Right atrium auricular region (tissue), 2 donors: ENCODE measurements at regions not wholly inside any gene's neighbourhood (a gene's known extent, or its start where the extent isn't known, plus 50 kb on each side); places are given as distances from the start of the nearest gene placed in this dataset.

Experiments
- DNase-seq: peaks from one replicate; pipeline ENCODE4 v3.0.0-alpha.2; 2019; ENCODE audit warnings: low spot score
- H3K27ac ChIP-seq, 2 donors: fragments of 200-600 bp; sonication (generic); 1 replicate in 1 of 2; 2 replicates in 1 of 2; pipeline ENCODE4 v1.5.1; 2016 to 2019
- H3K27me3 ChIP-seq, 2 donors: fragments of 200-600 bp; sonication (generic); one replicate each; pipeline versions ENCODE4 v1.5.1 to v1.6.0; 2017 to 2019
- H3K36me3 ChIP-seq: fragments of 200-600 bp; sonication (generic); one replicate; pipeline ENCODE4 v1.5.1; 2016
- H3K4me1 ChIP-seq, 2 donors: fragments of 200-600 bp; sonication (generic); one replicate each; pipeline versions ENCODE4 v1.5.1 to v1.6.0; 2017 to 2019
- H3K4me3 ChIP-seq, 2 donors: fragments of 200-600 bp; sonication (generic); 1 replicate in 1 of 2; 2 replicates in 1 of 2; pipeline ENCODE4 v1.5.1; 2017 to 2019; ENCODE audit warnings: mild to moderate bottlenecking in 1 of 2, moderate library complexity in 1 of 2
- H3K9me3 ChIP-seq, 2 donors: fragments of 200-600 bp; sonication (generic); one replicate each; pipeline ENCODE4 v1.5.1; 2019
- CTCF ChIP-seq, 2 donors: fragments of 200-600 bp; sonication (generic); IDR thresholded peaks; one replicate each; pipeline ENCODE4 v1.5.1; 2019; ENCODE audit warnings: antibody characterized with exemption in 2 of 2

- Histone ChIP-seq H3K27ac (no peak overlapping the region), H3K27me3 (no peaks in the 10 kb centered on the region), H3K4me3 (no peak overlapping the region), H3K9me3 (no peaks in the 10 kb centered on the region), H3K4me1 (peaks cover 0 to 8% of the 10 kb centered on the region in 2 donors), H3K36me3 (no peaks in the 10 kb centered on the region)
- DNase-seq = no peak
- TF ChIP-seq CTCF (IDR thresholded peaks at IDR 0.05) = no peak
Observed at GRCh38 chr10:128525444-128525843, 399.2 kb upstream of the MKI67 start.

- no peak for DNase-seq
- TF ChIP-seq CTCF (IDR thresholded peaks at IDR 0.05) = no peak
- no peak overlapping the region for H3K4me3 ChIP-seq
- no peaks in the 10 kb centered on the region for H3K36me3 ChIP-seq
- H3K27ac ChIP-seq = no peak overlapping the region
- H3K9me3 ChIP-seq = no peaks in the 10 kb centered on the region
- H3K4me1 ChIP-seq = peaks cover 0 to 8% of the 10 kb centered on the region in 2 donors
- H3K27me3 ChIP-seq = no peaks in the 10 kb centered on the region
Observed at GRCh38 chr10:128525936-128526335, 399.7 kb upstream of the MKI67 start.

GRCh38 chr10:128526791-128527375, 400.7 kb upstream of the MKI67 start:
- H3K36me3 ChIP-seq = no peaks in the 10 kb centered on the region
- H3K27me3 ChIP-seq = no peaks in the 10 kb centered on the region
- H3K27ac ChIP-seq = no peak overlapping the region
- no peak overlapping the region for H3K4me3 ChIP-seq
- peaks cover 0 to 8% of the 10 kb centered on the region in 2 donors for H3K4me1 ChIP-seq
- H3K9me3 ChIP-seq = no peaks in the 10 kb centered on the region
- TF ChIP-seq CTCF (IDR thresholded peaks at IDR 0.05) = no peak
- DNase-seq = no peak

GRCh38 chr10:128527711-128528110, 401.5 kb upstream of the MKI67 start:
- H3K9me3 ChIP-seq = no peaks in the 10 kb centered on the region
- no peaks in the 10 kb centered on the region for H3K27me3 ChIP-seq
- no peak for DNase-seq
- TF ChIP-seq CTCF (IDR thresholded peaks at IDR 0.05) = no peak
- no peaks in the 10 kb centered on the region for H3K36me3 ChIP-seq
- H3K27ac ChIP-seq = no peak overlapping the region
- no peak overlapping the region for H3K4me3 ChIP-seq
- peaks cover 0 to 8% of the 10 kb centered on the region in 2 donors for H3K4me1 ChIP-seq

GRCh38 chr10:128528167-128528566, 401.9 kb upstream of the MKI67 start:
- H3K27me3 ChIP-seq = no peaks in the 10 kb centered on the region
- H3K9me3 ChIP-seq = no peaks in the 10 kb centered on the region
- H3K36me3 ChIP-seq = no peaks in the 10 kb centered on the region
- no peak for TF ChIP-seq CTCF (IDR thresholded peaks at IDR 0.05)
- DNase-seq = no peak
- H3K4me1 ChIP-seq = peaks cover 0 to 8% of the 10 kb centered on the region in 2 donors
- H3K4me3 ChIP-seq = no peak overlapping the region
- H3K27ac ChIP-seq = no peak overlapping the region

GRCh38 chr10:128528781-128529180, 402.6 kb upstream of the MKI67 start:
- Histone ChIP-seq H3K4me3 (no peak overlapping the region), H3K4me1 (peaks cover 0 to 8% of the 10 kb centered on the region in 2 donors), H3K27me3 (no peaks in the 10 kb centered on the region), H3K36me3 (no peaks in the 10 kb centered on the region), H3K9me3 (no peaks in the 10 kb centered on the region), H3K27ac (no peak overlapping the region)
- DNase-seq = no peak
- TF ChIP-seq CTCF (IDR thresholded peaks at IDR 0.05) = no peak
